ENCODE measurements at regions not wholly inside any gene's neighbourhood (a gene's known extent, or its start where the extent isn't known, plus 50 kb on each side); places are given as distances from the start of the nearest gene placed in this dataset.

GRCh38 chr1:76006234-76006633 is 68.3 kb upstream of the ST6GALNAC3 start:
- TF ChIP-seq CTCF (IDR thresholded peaks at IDR 0.05), result no peak
- no peak overlapping the region for H3K4me3 ChIP-seq
- ATAC-seq, result no peak
- no peak for DNase-seq
- H3K4me1 ChIP-seq, result no peaks in the 10 kb centered on the region
- H3K27ac ChIP-seq, result no peak overlapping the region
- 61 to 66% methylated on average over 1 of the region's 1 CpG for WGBS, 2 donors
- no peaks in the 10 kb centered on the region for H3K36me3 ChIP-seq
- intact Hi-C loops (cut with DNase I), result no loop called here
- no peaks in the 10 kb centered on the region for H3K27me3 ChIP-seq
- H3K9me3 ChIP-seq, result no peaks in the 10 kb centered on the region

GRCh38 chr1:76010802-76011201 is 63.7 kb upstream of the ST6GALNAC3 start:
- intact Hi-C loops (cut with DNase I), result no loop called here
- H3K27me3 ChIP-seq, result no peaks in the 10 kb centered on the region
- no peaks in the 10 kb centered on the region for H3K9me3 ChIP-seq
- no peaks in the 10 kb centered on the region for H3K36me3 ChIP-seq
- H3K27ac ChIP-seq, result no peak overlapping the region
- H3K4me1 ChIP-seq, result no peaks in the 10 kb centered on the region
- no peak for ATAC-seq
- no peak for DNase-seq
- 79 to 83% methylated on average over 4 of the region's 4 CpGs for WGBS, 2 donors
- no peak for TF ChIP-seq CTCF (IDR thresholded peaks at IDR 0.05)
- no peak overlapping the region for H3K4me3 ChIP-seq

GRCh38 chr1:76012341-76013205 is 62.0 kb upstream of the ST6GALNAC3 start:
- no peaks in the 10 kb centered on the region for H3K9me3 ChIP-seq
- no peak overlapping the region for H3K4me3 ChIP-seq
- WGBS, 2 donors, result 62 to 89% methylated on average over 2 of the region's 2 CpGs
- intact Hi-C loops (cut with DNase I), result no loop called here
- H3K36me3 ChIP-seq, result no peaks in the 10 kb centered on the region
- no peak overlapping the region for H3K27ac ChIP-seq
- no peak for TF ChIP-seq CTCF (IDR thresholded peaks at IDR 0.05)
- no peaks in the 10 kb centered on the region for H3K4me1 ChIP-seq
- DNase-seq (no peak), ATAC-seq (no peak)
- no peaks in the 10 kb centered on the region for H3K27me3 ChIP-seq

GRCh38 chr1:76013206-76013581 is 61.4 kb upstream of the ST6GALNAC3 start:
- intact Hi-C loops (cut with DNase I), result no loop called here
- ATAC-seq (no peak), DNase-seq (no peak)
- Histone ChIP-seq H3K27ac (no peak overlapping the region), H3K9me3 (no peaks in the 10 kb centered on the region), H3K36me3 (no peaks in the 10 kb centered on the region), H3K4me3 (no peak overlapping the region), H3K27me3 (no peaks in the 10 kb centered on the region), H3K4me1 (no peaks in the 10 kb centered on the region)
- no peak for TF ChIP-seq CTCF (IDR thresholded peaks at IDR 0.05)

Data from heart right ventricle (tissue), 16 donors.